22Rv1 (cell line): ENCODE measurements at regions not wholly inside any gene's neighbourhood (a gene's known extent, or its start where the extent isn't known, plus 50 kb on each side); places are given as distances from the start of the nearest gene placed in this dataset.

Experiments used
- H3K27ac ChIP-seq: fragments of 450-650 bp; 2 replicates; pipeline ENCODE4 v1.5.1; 2017
- CTCF ChIP-seq: fragments of 450-650 bp; IDR thresholded peaks from 2 replicates; pipeline ENCODE4 v1.5.1; 2017; ENCODE audit warnings: mild to moderate bottlenecking
- ZFX ChIP-seq: fragments of 450-650 bp; IDR thresholded peaks from 2 replicates; pipeline ENCODE4 v1.6.1; 2017; ENCODE audit warnings: antibody characterized with exemption, borderline replicate concordance

- no peak overlapping the region for H3K27ac ChIP-seq
- TF ChIP-seq ZFX, result no peak
- TF ChIP-seq CTCF, result no peak
These were observed 1147.3 kb downstream of the XPNPEP1 start for GRCh38 chr10:108775911-108776475.

GRCh38 chr10:108771106-108771505, 1152.2 kb downstream of the XPNPEP1 start:
- H3K27ac ChIP-seq, result no peak overlapping the region
- TF ChIP-seq ZFX, result no peak
- TF ChIP-seq CTCF, result no peak

GRCh38 chr10:108765794-108766193, 1157.5 kb downstream of the XPNPEP1 start:
- no peak for TF ChIP-seq ZFX
- TF ChIP-seq CTCF, result no peak
- no peak overlapping the region for H3K27ac ChIP-seq

- H3K27ac ChIP-seq, result no peak overlapping the region
- no peak for TF ChIP-seq CTCF
- TF ChIP-seq ZFX, result no peak
These were observed 1165.4 kb downstream of the XPNPEP1 start for GRCh38 chr10:108757946-108758345.

- H3K27ac ChIP-seq, result no peak overlapping the region
- TF ChIP-seq ZFX (no peak), CTCF (no peak)
These were observed 1167.7 kb downstream of the XPNPEP1 start for GRCh38 chr10:108755646-108756045.

- no peak overlapping the region for H3K27ac ChIP-seq
These were observed 1170.0 kb downstream of the XPNPEP1 start for GRCh38 chr10:108753326-108753725.

More at GRCh38 chr10:108753326-108753725, 1170.0 kb downstream of the XPNPEP1 start:
- TF ChIP-seq CTCF, result no peak
- TF ChIP-seq ZFX, result no peak
